ENCODE measurements at regions not wholly inside any gene's neighbourhood (a gene's known extent, or its start where the extent isn't known, plus 50 kb on each side); places are given as distances from the start of the nearest gene placed in this dataset.
"Not testable (repeated sequence)": the region's sequence is repeated elsewhere in the genome, so short reads cannot be mapped to it uniquely, and the experiment has no call there.

GRCh38 chr16:59964232-59964924 lies 1230.3 kb upstream of the GOT2 start:
- no peak for DNase-seq

GRCh38 chr16:59959311-59959710 lies 1225.2 kb upstream of the GOT2 start:
- DNase-seq: no peak

GRCh38 chr16:59950431-59950830 lies 1216.3 kb upstream of the GOT2 start:
- no peak for DNase-seq

GRCh38 chr16:59944041-59944440 lies 1209.9 kb upstream of the GOT2 start:
- not testable (repeated sequence) for DNase-seq

- DNase-seq: no peak
These were observed 1207.5 kb upstream of the GOT2 start for GRCh38 chr16:59941594-59941993.

GRCh38 chr16:59920054-59920453 lies 1185.9 kb upstream of the GOT2 start:
- no peak for DNase-seq

- DNase-seq: no peak
These were observed 1179.5 kb upstream of the GOT2 start for GRCh38 chr16:59913666-59914065.

- no peak for DNase-seq
These were observed 1175.1 kb upstream of the GOT2 start for GRCh38 chr16:59909262-59909661.

- no peak for DNase-seq
These were observed 1173.5 kb upstream of the GOT2 start for GRCh38 chr16:59907611-59908010.

- no peak for DNase-seq
These were observed 1171.5 kb upstream of the GOT2 start for GRCh38 chr16:59905606-59906005.

GRCh38 chr16:59905131-59905530 lies 1171.0 kb upstream of the GOT2 start:
- DNase-seq: no peak

GRCh38 chr16:59899940-59900339 lies 1165.8 kb upstream of the GOT2 start:
- no peak for DNase-seq

- no peak for DNase-seq
These were observed 1158.3 kb upstream of the GOT2 start for GRCh38 chr16:59892376-59892775.

- no peak for DNase-seq
These were observed 1153.7 kb upstream of the GOT2 start for GRCh38 chr16:59887856-59888255.

GRCh38 chr16:59886021-59886420 lies 1151.9 kb upstream of the GOT2 start:
- peak in 1 of 14 donors; percentile 20 for DNase-seq

- no peak for DNase-seq
These were observed 1147.3 kb upstream of the GOT2 start for GRCh38 chr16:59881376-59881775.

GRCh38 chr16:59880611-59881010 lies 1146.5 kb upstream of the GOT2 start:
- no peak for DNase-seq

- DNase-seq: no peak
These were observed 1144.9 kb upstream of the GOT2 start for GRCh38 chr16:59878999-59879398.

GRCh38 chr16:59878479-59878878 lies 1144.4 kb upstream of the GOT2 start:
- DNase-seq: no peak

GRCh38 chr16:59864981-59865666 lies 1131.0 kb upstream of the GOT2 start:
- DNase-seq: no peak

GRCh38 chr16:59859676-59860402 lies 1125.7 kb upstream of the GOT2 start:
- no peak for DNase-seq

GRCh38 chr16:59854846-59855439 lies 1120.8 kb upstream of the GOT2 start:
- no peak for DNase-seq

- DNase-seq: no peak
These were observed 1115.6 kb upstream of the GOT2 start for GRCh38 chr16:59849716-59850115.
